ENCODE measurements at regions not wholly inside any gene's neighbourhood (a gene's known extent, or its start where the extent isn't known, plus 50 kb on each side); places are given as distances from the start of the nearest gene placed in this dataset.

DNA sequence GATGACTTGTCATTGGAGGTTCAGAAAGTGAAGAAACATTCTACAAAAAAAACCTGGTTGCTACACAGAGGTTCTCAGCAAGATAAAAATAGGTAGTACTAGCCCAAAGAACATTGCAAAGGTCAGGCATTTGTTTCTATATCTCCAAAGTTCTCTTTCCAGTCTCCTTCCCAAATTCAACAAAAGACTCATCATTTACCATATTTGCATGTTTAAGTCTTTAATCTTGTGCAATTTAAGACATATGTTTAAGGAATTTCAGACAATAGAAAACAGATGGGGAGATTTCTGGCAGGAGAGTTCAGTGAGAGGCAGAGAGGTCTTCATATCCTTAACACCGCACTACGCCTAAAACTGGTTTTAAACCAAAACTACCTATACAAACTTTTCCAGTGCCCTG, 173.8 kb upstream of the THBS1 start:
- TF ChIP-seq, protein P1, sequence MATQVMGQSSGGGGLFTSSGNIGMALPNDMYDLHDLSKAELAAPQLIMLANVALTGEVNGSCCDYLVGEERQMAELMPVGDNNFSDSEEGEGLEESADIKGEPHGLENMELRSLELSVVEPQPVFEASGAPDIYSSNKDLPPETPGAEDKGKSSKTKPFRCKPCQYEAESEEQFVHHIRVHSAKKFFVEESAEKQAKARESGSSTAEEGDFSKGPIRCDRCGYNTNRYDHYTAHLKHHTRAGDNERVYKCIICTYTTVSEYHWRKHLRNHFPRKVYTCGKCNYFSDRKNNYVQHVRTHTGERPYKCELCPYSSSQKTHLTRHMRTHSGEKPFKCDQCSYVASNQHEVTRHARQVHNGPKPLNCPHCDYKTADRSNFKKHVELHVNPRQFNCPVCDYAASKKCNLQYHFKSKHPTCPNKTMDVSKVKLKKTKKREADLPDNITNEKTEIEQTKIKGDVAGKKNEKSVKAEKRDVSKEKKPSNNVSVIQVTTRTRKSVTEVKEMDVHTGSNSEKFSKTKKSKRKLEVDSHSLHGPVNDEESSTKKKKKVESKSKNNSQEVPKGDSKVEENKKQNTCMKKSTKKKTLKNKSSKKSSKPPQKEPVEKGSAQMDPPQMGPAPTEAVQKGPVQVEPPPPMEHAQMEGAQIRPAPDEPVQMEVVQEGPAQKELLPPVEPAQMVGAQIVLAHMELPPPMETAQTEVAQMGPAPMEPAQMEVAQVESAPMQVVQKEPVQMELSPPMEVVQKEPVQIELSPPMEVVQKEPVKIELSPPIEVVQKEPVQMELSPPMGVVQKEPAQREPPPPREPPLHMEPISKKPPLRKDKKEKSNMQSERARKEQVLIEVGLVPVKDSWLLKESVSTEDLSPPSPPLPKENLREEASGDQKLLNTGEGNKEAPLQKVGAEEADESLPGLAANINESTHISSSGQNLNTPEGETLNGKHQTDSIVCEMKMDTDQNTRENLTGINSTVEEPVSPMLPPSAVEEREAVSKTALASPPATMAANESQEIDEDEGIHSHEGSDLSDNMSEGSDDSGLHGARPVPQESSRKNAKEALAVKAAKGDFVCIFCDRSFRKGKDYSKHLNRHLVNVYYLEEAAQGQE (IDR thresholded peaks at IDR 0.05; ENCODE audit: borderline replicate concordance): no peak
- no peak for TF ChIP-seq EZH2 (IDR thresholded peaks at IDR 0.05; ENCODE audit: borderline replicate concordance, insufficient read depth, low read length, poor library complexity, severe bottlenecking)
